Mucosa of descending colon (tissue), 3 donors: ENCODE measurements at regions not wholly inside any gene's neighbourhood (a gene's known extent, or its start where the extent isn't known, plus 50 kb on each side); places are given as distances from the start of the nearest gene placed in this dataset.

Source experiments
- ATAC-seq: fragments of 200-7000 bp; cut with Tn5 transposase; one replicate; pipeline ENCODE4 v1.9.1; 2020; ENCODE audit warnings: mild to moderate bottlenecking, moderate library complexity
- DNase-seq, 3 donors: peaks; one replicate each; pipeline ENCODE4 v3.0.0-alpha.2; 2020
- H3K36me3 ChIP-seq: fragments of 200-600 bp; one replicate; pipeline ENCODE4 v1.8.0; 2021; ENCODE audit warnings: low read depth, mild to moderate bottlenecking
- H3K4me1 ChIP-seq: fragments of 200-600 bp; one replicate; pipeline ENCODE4 v1.8.0; 2021; ENCODE audit warnings: low read depth, mild to moderate bottlenecking
- H3K4me3 ChIP-seq: fragments of 200-600 bp; one replicate; pipeline ENCODE4 v1.8.0; 2021; ENCODE audit warnings: mild to moderate bottlenecking
- H3K9me3 ChIP-seq: fragments of 200-600 bp; one replicate; pipeline ENCODE4 v1.8.0; 2021; ENCODE audit warnings: mild to moderate bottlenecking
- CTCF ChIP-seq: fragments of 200-600 bp; IDR thresholded peaks from one replicate; pipeline ENCODE4 v1.8.0; 2022; ENCODE audit warnings: antibody characterized with exemption, mild to moderate bottlenecking
- intact Hi-C, 2 donors: fragments of 100-400 bp; cut with DNase I in 1 of 2; cut with micrococcal nuclease in 1 of 2; formaldehyde crosslinking; loops; one replicate each; pipeline versions ENCODE4 v1.11.0 to v1.11.1; 2022; cut with DNase I, micrococcal nuclease
- donor health status: DM: no; HTN: no; CAD: no; lungs with moderate emphysema.
- donor health status: DM: no; HTN: no; CAD: no.
- donor health status: DM: no; HTN: yes; CAD: no.

GRCh38 chr2:215654148-215654819, 218.4 kb upstream of the FN1 start:
- ATAC-seq (no peak), DNase-seq (no peak)
- no peak for TF ChIP-seq CTCF
- H3K4me1 ChIP-seq: no peaks in the 10 kb centered on the region
- intact Hi-C loops: no loop called here
- no peaks in the 10 kb centered on the region for H3K9me3 ChIP-seq
- no peaks in the 10 kb centered on the region for H3K36me3 ChIP-seq
- H3K4me3 ChIP-seq: no peak overlapping the region

GRCh38 chr2:215653344-215654030, 217.6 kb upstream of the FN1 start:
- Histone ChIP-seq H3K4me1 (no peaks in the 10 kb centered on the region), H3K36me3 (no peaks in the 10 kb centered on the region), H3K4me3 (no peak overlapping the region), H3K9me3 (no peaks in the 10 kb centered on the region)
- ATAC-seq (no peak), DNase-seq (no peak)
- intact Hi-C loops: no loop called here
- no peak for TF ChIP-seq CTCF

GRCh38 chr2:215652388-215652787, 216.5 kb upstream of the FN1 start:
- intact Hi-C loops: no loop called here
- no peak for DNase-seq
- ATAC-seq: no peak

GRCh38 chr2:215651412-215651811, 215.5 kb upstream of the FN1 start:
- no peak overlapping the region for H3K4me3 ChIP-seq
- H3K36me3 ChIP-seq: no peaks in the 10 kb centered on the region
- TF ChIP-seq CTCF: no peak
- H3K9me3 ChIP-seq: no peaks in the 10 kb centered on the region
- ATAC-seq (no peak), DNase-seq (no peak)
- intact Hi-C loops: no loop called here
- no peaks in the 10 kb centered on the region for H3K4me1 ChIP-seq

More at GRCh38 chr2:215652388-215652787, 216.5 kb upstream of the FN1 start:
- Histone ChIP-seq H3K4me1 (no peaks in the 10 kb centered on the region), H3K36me3 (no peaks in the 10 kb centered on the region), H3K9me3 (no peaks in the 10 kb centered on the region), H3K4me3 (no peak overlapping the region)
- TF ChIP-seq CTCF: no peak

GRCh38 chr2:215644233-215644897, 208.5 kb upstream of the FN1 start:
- ATAC-seq: no peak
- no peak overlapping the region for H3K4me3 ChIP-seq
- H3K36me3 ChIP-seq: no peaks in the 10 kb centered on the region
- DNase-seq: no peak
- TF ChIP-seq CTCF: no peak
- H3K9me3 ChIP-seq: no peaks in the 10 kb centered on the region
- no peaks in the 10 kb centered on the region for H3K4me1 ChIP-seq
- intact Hi-C loops: no loop called here
